ENCODE measurements at regions not wholly inside any gene's neighbourhood (a gene's known extent, or its start where the extent isn't known, plus 50 kb on each side); places are given as distances from the start of the nearest gene placed in this dataset.
"Not testable (repeated sequence)": the region's sequence is repeated elsewhere in the genome, so short reads cannot be mapped to it uniquely, and the experiment has no call there.

GRCh38 chr14:25381498-25381897, 331.6 kb upstream of the STXBP6 start:
- Histone ChIP-seq H2AFZ (ENCODE audit: low read depth, low read length) (no peak overlapping the region), H2BK15ac (ENCODE audit: low read depth, poor library complexity, severe bottlenecking) (no peak overlapping the region), H3K14ac (ENCODE audit: low read length in 2 of 2) (no peak overlapping the region), H3K4ac (ENCODE audit: low read depth in 1 of 2, low read length in 2 of 2) (no peak overlapping the region), H2AK5ac (ENCODE audit: low read length, severe bottlenecking) (no peak overlapping the region), H3K18ac (ENCODE audit: low read depth in 1 of 2, low read length in 2 of 2) (no peak overlapping the region), H2BK5ac (ENCODE audit: low read depth, low read length, poor library complexity, severe bottlenecking) (no peak overlapping the region), H3K36me3 (ENCODE audit: control insufficient read depth in 1 of 2, insufficient read depth in 2 of 2, low read depth in 1 of 2, low read length in 2 of 2) (no peaks in the 10 kb centered on the region), H2BK12ac (ENCODE audit: low read length in 2 of 2) (no peak overlapping the region), H3K4me2 (ENCODE audit: low read length, poor library complexity, severe bottlenecking) (no peak overlapping the region), H3K23ac (ENCODE audit: low read length in 2 of 2) (no peak overlapping the region), H4K91ac (ENCODE audit: low read length) (no peak overlapping the region), H4K8ac (ENCODE audit: low read length) (no peak overlapping the region), H3K9me3 (ENCODE audit: control insufficient read depth, low read length) (peaks cover 6% of the 10 kb centered on the region), H3K9ac (ENCODE audit: low read length) (no peak overlapping the region), H3K4me1 (ENCODE audit: control insufficient read depth, insufficient read depth, low read depth, low read length) (no peaks in the 10 kb centered on the region), H3K27me3 (ENCODE audit: control insufficient read depth in 1 of 2, insufficient read depth in 1 of 2, low read length in 2 of 2) (no peaks in the 10 kb centered on the region), H3K27ac (ENCODE audit: low read length, poor library complexity, severe bottlenecking) (no peak overlapping the region), H3K4me3 (ENCODE audit: insufficient read depth in 1 of 2, low read depth in 1 of 2, low read length in 2 of 2) (no peak overlapping the region), H3K79me1 (replicated peaks; ENCODE audit: low read length, poor library complexity, severe bottlenecking) (no peaks in the 10 kb centered on the region), H2BK120ac (ENCODE audit: low read depth, low read length) (no peak overlapping the region)
- DNase-seq = no peak
- 0% methylated on average over 1 of the region's 3 CpGs for WGBS

- DNase-seq = no peak
- Histone ChIP-seq H3K23ac (ENCODE audit: low read length in 2 of 2) (no peak overlapping the region), H2AFZ (ENCODE audit: low read depth, low read length) (no peak overlapping the region), H3K4me2 (ENCODE audit: low read length, poor library complexity, severe bottlenecking) (no peak overlapping the region), H3K79me1 (replicated peaks; ENCODE audit: low read length, poor library complexity, severe bottlenecking) (no peaks in the 10 kb centered on the region), H3K9ac (ENCODE audit: low read length) (no peak overlapping the region), H3K18ac (ENCODE audit: low read depth in 1 of 2, low read length in 2 of 2) (no peak overlapping the region), H3K27me3 (ENCODE audit: control insufficient read depth in 1 of 2, insufficient read depth in 1 of 2, low read length in 2 of 2) (no peaks in the 10 kb centered on the region), H3K4me3 (ENCODE audit: insufficient read depth in 1 of 2, low read depth in 1 of 2, low read length in 2 of 2) (no peak overlapping the region), H2BK15ac (ENCODE audit: low read depth, poor library complexity, severe bottlenecking) (no peak overlapping the region), H2BK12ac (ENCODE audit: low read length in 2 of 2) (no peak overlapping the region), H3K4ac (ENCODE audit: low read depth in 1 of 2, low read length in 2 of 2) (no peak overlapping the region), H4K8ac (ENCODE audit: low read length) (no peak overlapping the region), H3K4me1 (ENCODE audit: control insufficient read depth, insufficient read depth, low read depth, low read length) (no peaks in the 10 kb centered on the region), H2BK120ac (ENCODE audit: low read depth, low read length) (no peak overlapping the region), H2AK5ac (ENCODE audit: low read length, severe bottlenecking) (no peak overlapping the region), H3K14ac (ENCODE audit: low read length in 2 of 2) (no peak overlapping the region), H3K27ac (ENCODE audit: low read length, poor library complexity, severe bottlenecking) (no peak overlapping the region), H4K91ac (ENCODE audit: low read length) (no peak overlapping the region), H3K36me3 (ENCODE audit: control insufficient read depth in 1 of 2, insufficient read depth in 2 of 2, low read depth in 1 of 2, low read length in 2 of 2) (no peaks in the 10 kb centered on the region), H2BK5ac (ENCODE audit: low read depth, low read length, poor library complexity, severe bottlenecking) (no peak overlapping the region), H3K9me3 (ENCODE audit: control insufficient read depth, low read length) (no peaks in the 10 kb centered on the region)
- WGBS = no CpG with 5 or more reads among the region's 2 CpGs
Observed at GRCh38 chr14:25375639-25376038, 325.7 kb upstream of the STXBP6 start.

- no peak overlapping the region for H3K4ac ChIP-seq (ENCODE audit: low read depth in 1 of 2, low read length in 2 of 2)
- H3K9ac ChIP-seq (ENCODE audit: low read length) = no peak overlapping the region
- no peak for DNase-seq
- no peak overlapping the region for H2BK120ac ChIP-seq (ENCODE audit: low read depth, low read length)
- no peak overlapping the region for H2AFZ ChIP-seq (ENCODE audit: low read depth, low read length)
- H3K9me3 ChIP-seq (ENCODE audit: control insufficient read depth, low read length) = no peaks in the 10 kb centered on the region
- H4K8ac ChIP-seq (ENCODE audit: low read length) = no peak overlapping the region
- no peaks in the 10 kb centered on the region for H3K79me1 ChIP-seq (replicated peaks; ENCODE audit: low read length, poor library complexity, severe bottlenecking)
- H3K23ac ChIP-seq (ENCODE audit: low read length in 2 of 2) = no peak overlapping the region
- H3K27me3 ChIP-seq (ENCODE audit: control insufficient read depth in 1 of 2, insufficient read depth in 1 of 2, low read length in 2 of 2) = no peaks in the 10 kb centered on the region
- no peak overlapping the region for H3K27ac ChIP-seq (ENCODE audit: low read length, poor library complexity, severe bottlenecking)
- H3K4me1 ChIP-seq (ENCODE audit: control insufficient read depth, insufficient read depth, low read depth, low read length) = no peaks in the 10 kb centered on the region
- no peak overlapping the region for H3K4me2 ChIP-seq (ENCODE audit: low read length, poor library complexity, severe bottlenecking)
- H2BK12ac ChIP-seq (ENCODE audit: low read length in 2 of 2) = no peak overlapping the region
- no peak overlapping the region for H2BK15ac ChIP-seq (ENCODE audit: low read depth, poor library complexity, severe bottlenecking)
- no peak overlapping the region for H2AK5ac ChIP-seq (ENCODE audit: low read length, severe bottlenecking)
- H3K14ac ChIP-seq (ENCODE audit: low read length in 2 of 2) = no peak overlapping the region
- WGBS = 36% methylated on average over 1 of the region's 1 CpG
- no peak overlapping the region for H4K91ac ChIP-seq (ENCODE audit: low read length)
- H3K36me3 ChIP-seq (ENCODE audit: control insufficient read depth in 1 of 2, insufficient read depth in 2 of 2, low read depth in 1 of 2, low read length in 2 of 2) = no peaks in the 10 kb centered on the region
- H3K4me3 ChIP-seq (ENCODE audit: insufficient read depth in 1 of 2, low read depth in 1 of 2, low read length in 2 of 2) = no peak overlapping the region
- no peak overlapping the region for H3K18ac ChIP-seq (ENCODE audit: low read depth in 1 of 2, low read length in 2 of 2)
- no peak overlapping the region for H2BK5ac ChIP-seq (ENCODE audit: low read depth, low read length, poor library complexity, severe bottlenecking)
Observed at GRCh38 chr14:25371068-25371467, 321.1 kb upstream of the STXBP6 start.

GRCh38 chr14:25370057-25370456, 320.1 kb upstream of the STXBP6 start:
- H3K27me3 ChIP-seq (ENCODE audit: control insufficient read depth in 1 of 2, insufficient read depth in 1 of 2, low read length in 2 of 2); H2BK12ac ChIP-seq (ENCODE audit: low read length in 2 of 2); H3K18ac ChIP-seq (ENCODE audit: low read depth in 1 of 2, low read length in 2 of 2); H3K9me3 ChIP-seq (ENCODE audit: control insufficient read depth, low read length); H2BK15ac ChIP-seq (ENCODE audit: low read depth, poor library complexity, severe bottlenecking); H3K4me3 ChIP-seq (ENCODE audit: insufficient read depth in 1 of 2, low read depth in 1 of 2, low read length in 2 of 2); H3K27ac ChIP-seq (ENCODE audit: low read length, poor library complexity, severe bottlenecking); H2BK5ac ChIP-seq (ENCODE audit: low read depth, low read length, poor library complexity, severe bottlenecking); H3K23ac ChIP-seq (ENCODE audit: low read length in 2 of 2); H2AFZ ChIP-seq (ENCODE audit: low read depth, low read length); H3K79me1 ChIP-seq (replicated peaks; ENCODE audit: low read length, poor library complexity, severe bottlenecking); H3K4me2 ChIP-seq (ENCODE audit: low read length, poor library complexity, severe bottlenecking); H3K4me1 ChIP-seq (ENCODE audit: control insufficient read depth, insufficient read depth, low read depth, low read length); H3K4ac ChIP-seq (ENCODE audit: low read depth in 1 of 2, low read length in 2 of 2); H3K14ac ChIP-seq (ENCODE audit: low read length in 2 of 2); H4K91ac ChIP-seq (ENCODE audit: low read length); DNase-seq; H3K36me3 ChIP-seq (ENCODE audit: control insufficient read depth in 1 of 2, insufficient read depth in 2 of 2, low read depth in 1 of 2, low read length in 2 of 2); H3K9ac ChIP-seq (ENCODE audit: low read length); H2AK5ac ChIP-seq (ENCODE audit: low read length, severe bottlenecking); H2BK120ac ChIP-seq (ENCODE audit: low read depth, low read length); H4K8ac ChIP-seq (ENCODE audit: low read length): not testable (repeated sequence)
- WGBS = 75% methylated on average over 10 of the region's 10 CpGs

All from mesenchymal stem cell (in vitro differentiated cells and primary cell).